NCI-H524 treated with DMSO at 0.1 percent for 48 hours (cell line): ENCODE measurements at regions not wholly inside any gene's neighbourhood (a gene's known extent, or its start where the extent isn't known, plus 50 kb on each side); places are given as distances from the start of the nearest gene placed in this dataset.

Experiments used
- DNase-seq: peaks from one replicate; lab custom pipeline; 2025; lab: John Stamatoyannopoulos, UW

GRCh38 chr20:20992686-20993360, 113.3 kb downstream of the LINC00237 start:
- peak; percentile 97 for DNase-seq

GRCh38 chr20:20992277-20992676, 113.9 kb downstream of the LINC00237 start:
- DNase-seq: peak; percentile 94

GRCh38 chr20:20989081-20989480, 117.1 kb downstream of the LINC00237 start:
- no peak for DNase-seq

- DNase-seq: no peak
These were observed 126.2 kb downstream of the LINC00237 start for GRCh38 chr20:20979934-20980333.

GRCh38 chr20:20977786-20978185, 128.4 kb downstream of the LINC00237 start:
- DNase-seq: no peak

GRCh38 chr20:20972490-20972889, 133.7 kb downstream of the LINC00237 start:
- DNase-seq: no peak

GRCh38 chr20:20971810-20972209, 134.3 kb downstream of the LINC00237 start:
- no peak for DNase-seq

- peak; percentile 11 for DNase-seq
These were observed 135.3 kb downstream of the LINC00237 start for GRCh38 chr20:20970841-20971240.

GRCh38 chr20:20969701-20970280, 136.4 kb downstream of the LINC00237 start:
- no peak for DNase-seq

GRCh38 chr20:20967564-20968184, 138.5 kb downstream of the LINC00237 start:
- no peak for DNase-seq

GRCh38 chr20:20966171-20966570, 140.0 kb downstream of the LINC00237 start:
- no peak for DNase-seq

GRCh38 chr20:20959031-20959755, 147.0 kb downstream of the LINC00237 start:
- no peak for DNase-seq

- DNase-seq: no peak
These were observed 149.6 kb downstream of the LINC00237 start for GRCh38 chr20:20956513-20956931.

- no peak for DNase-seq
These were observed 150.3 kb downstream of the LINC00237 start for GRCh38 chr20:20955892-20956291.

GRCh38 chr20:20953738-20954618, 152.2 kb downstream of the LINC00237 start:
- DNase-seq: no peak

- no peak for DNase-seq
These were observed 155.5 kb downstream of the LINC00237 start for GRCh38 chr20:20950620-20951019.

GRCh38 chr20:20946122-20946759, 159.9 kb downstream of the LINC00237 start:
- DNase-seq: no peak

GRCh38 chr20:20941468-20941889, 164.7 kb downstream of the LINC00237 start:
- no peak for DNase-seq

GRCh38 chr20:20939006-20939405, 167.2 kb downstream of the LINC00237 start:
- DNase-seq: no peak

- no peak for DNase-seq
These were observed 167.6 kb downstream of the LINC00237 start for GRCh38 chr20:20938599-20938998.

GRCh38 chr20:20938131-20938530, 168.0 kb downstream of the LINC00237 start:
- DNase-seq: no peak
